ENCODE measurements at regions not wholly inside any gene's neighbourhood (a gene's known extent, or its start where the extent isn't known, plus 50 kb on each side); places are given as distances from the start of the nearest gene placed in this dataset.

DNA sequence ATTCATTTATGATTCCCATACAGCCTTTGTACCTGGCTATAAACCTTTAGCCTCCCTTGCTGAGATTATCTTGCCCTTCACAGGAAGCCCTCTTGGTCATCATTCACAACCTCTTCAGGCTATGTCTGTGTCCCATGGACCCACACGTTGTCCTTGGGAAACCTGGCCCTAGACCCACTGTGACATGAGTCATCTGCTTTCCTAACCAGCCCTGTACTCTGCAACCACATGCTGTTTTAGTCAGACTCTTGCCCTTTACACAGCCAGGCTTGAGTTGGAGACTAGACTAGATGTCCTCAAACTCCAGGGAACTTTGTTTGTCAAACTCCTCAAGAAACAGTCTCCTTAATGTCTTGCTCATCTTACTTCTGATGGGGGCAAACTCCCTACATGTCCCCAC is 229.3 kb upstream of the ZSWIM2 start:
- FAIRE-seq (no peak), DNase-seq (ENCODE audit: low read depth, low spot score) (no peak)
- dilution Hi-C loops (cut with MboI; ENCODE audit: extremely low pct_ligation_motif_present, low sequenced_read_pairs), result no loop called here
- TF ChIP-seq EZH2 (IDR thresholded peaks at IDR 0.05; ENCODE audit: low read length) (no peak), CTCF (optimal IDR thresholded peaks at IDR 0.05 in 1 of 3, IDR thresholded peaks at IDR 0.05 in 1 of 3, conservative IDR thresholded peaks at IDR 0.05 in 1 of 3; ENCODE audit: extremely low read depth in 1 of 3, insufficient read depth in 2 of 3, low read length in 3 of 3) (no peak)
- Histone ChIP-seq H3K27me3 (ENCODE audit: control insufficient read depth, extremely low read depth, insufficient read depth, low read length) (no peaks in the 10 kb centered on the region), H3K4me1 (ENCODE audit: control insufficient read depth, extremely low read depth, insufficient read depth, low read length) (no peaks in the 10 kb centered on the region), H3K9me3 (ENCODE audit: control insufficient read depth, low read depth, low read length) (no peaks in the 10 kb centered on the region), H3K36me3 (ENCODE audit: control insufficient read depth in 2 of 2, extremely low read depth in 1 of 2, insufficient read depth in 2 of 2, low read length in 2 of 2) (no peaks in the 10 kb centered on the region), H2AFZ (ENCODE audit: control insufficient read depth, low read length) (no peak overlapping the region), H3K9me1 (ENCODE audit: control insufficient read depth, extremely low read depth, insufficient read depth, low read length) (no peaks in the 10 kb centered on the region), H3K9ac (ENCODE audit: control insufficient read depth, extremely low read depth, insufficient read depth, low read length) (no peak overlapping the region), H3K79me2 (ENCODE audit: control insufficient read depth, insufficient read depth, low read length) (no peaks in the 10 kb centered on the region), H3K4me3 (ENCODE audit: control insufficient read depth in 2 of 3, extremely low read depth in 1 of 3, insufficient read depth in 2 of 3, low read depth in 1 of 3, low read length in 3 of 3) (no peak overlapping the region), H3K27ac (ENCODE audit: control insufficient read depth, insufficient read depth, low read length) (no peak overlapping the region), H4K20me1 (ENCODE audit: control insufficient read depth, extremely low read depth, insufficient read depth, low read length) (no peaks in the 10 kb centered on the region), H3K4me2 (ENCODE audit: control insufficient read depth, extremely low read depth, insufficient read depth, low read depth, low read length) (no peak overlapping the region)

- H3K4me1 ChIP-seq (ENCODE audit: control insufficient read depth, extremely low read depth, insufficient read depth, low read length), result no peaks in the 10 kb centered on the region
- no peaks in the 10 kb centered on the region for H3K79me2 ChIP-seq (ENCODE audit: control insufficient read depth, insufficient read depth, low read length)
- no peaks in the 10 kb centered on the region for H3K27me3 ChIP-seq (ENCODE audit: control insufficient read depth, extremely low read depth, insufficient read depth, low read length)
- H3K4me3 ChIP-seq (ENCODE audit: control insufficient read depth in 2 of 3, extremely low read depth in 1 of 3, insufficient read depth in 2 of 3, low read depth in 1 of 3, low read length in 3 of 3), result no peak overlapping the region
- no peaks in the 10 kb centered on the region for H4K20me1 ChIP-seq (ENCODE audit: control insufficient read depth, extremely low read depth, insufficient read depth, low read length)
- no peak overlapping the region for H2AFZ ChIP-seq (ENCODE audit: control insufficient read depth, low read length)
- H3K27ac ChIP-seq (ENCODE audit: control insufficient read depth, insufficient read depth, low read length), result no peak overlapping the region
- H3K9ac ChIP-seq (ENCODE audit: control insufficient read depth, extremely low read depth, insufficient read depth, low read length), result no peak overlapping the region
- H3K4me2 ChIP-seq (ENCODE audit: control insufficient read depth, extremely low read depth, insufficient read depth, low read depth, low read length), result no peak overlapping the region
- no peak for FAIRE-seq
- TF ChIP-seq CTCF (optimal IDR thresholded peaks at IDR 0.05 in 1 of 3, IDR thresholded peaks at IDR 0.05 in 1 of 3, conservative IDR thresholded peaks at IDR 0.05 in 1 of 3; ENCODE audit: extremely low read depth in 1 of 3, insufficient read depth in 2 of 3, low read length in 3 of 3) (no peak), EZH2 (IDR thresholded peaks at IDR 0.05; ENCODE audit: low read length) (no peak)
- dilution Hi-C loops (cut with MboI; ENCODE audit: extremely low pct_ligation_motif_present, low sequenced_read_pairs), result no loop called here
- no peaks in the 10 kb centered on the region for H3K9me1 ChIP-seq (ENCODE audit: control insufficient read depth, extremely low read depth, insufficient read depth, low read length)
- no peak for DNase-seq (ENCODE audit: low read depth, low spot score)
- no peaks in the 10 kb centered on the region for H3K9me3 ChIP-seq (ENCODE audit: control insufficient read depth, low read depth, low read length)
- no peaks in the 10 kb centered on the region for H3K36me3 ChIP-seq (ENCODE audit: control insufficient read depth in 2 of 2, extremely low read depth in 1 of 2, insufficient read depth in 2 of 2, low read length in 2 of 2)
These were observed 226.7 kb upstream of the ZSWIM2 start for GRCh38 chr2:187075671-187076070.

Data from keratinocyte (primary cell).